HepG2 (cell line): ENCODE measurements at regions not wholly inside any gene's neighbourhood (a gene's known extent, or its start where the extent isn't known, plus 50 kb on each side); places are given as distances from the start of the nearest gene placed in this dataset.
A peak's percentile ranks its signal among the peaks of the same experiment; 100 is the strongest.
"Not testable (repeated sequence)": the region's sequence is repeated elsewhere in the genome, so short reads cannot be mapped to it uniquely, and the experiment has no call there.

Experiments
- ATAC-seq: fragments of 200-7000 bp; cut with Tn5 transposase; 3 replicates; pipeline ENCODE4 v1.9.1; 2020; ENCODE audit warnings: mild to moderate bottlenecking, moderate library complexity
- BruUV-seq: library from RNA; stranded (reverse); fragments of 400-500 nt; replicated peaks from 2 replicates; lab custom pipeline; 2021; lab: Mats Ljungman, UMichigan
- CTCF ChIA-PET: fragments of 300-600 bp; formaldehyde crosslinking; extraction: SDS; loops from one replicate; lab custom pipeline; 2021; ENCODE audit warnings: low total read pairs, inconsistent platforms, low intra/inter-chr PET ratio; lab: Yijun Ruan, JAX
- POLR2A ChIA-PET: fragments of 350-600 bp; sonication (Branson Sonifier 250); formaldehyde crosslinking; loops from one replicate; lab custom pipeline; 2020; ENCODE audit warnings: antibody characterized with exemption, inconsistent platforms; lab: Yijun Ruan, JAX
- DNase-seq: peaks from one replicate; pipeline ENCODE4 v3.0.0-alpha.2; 2015; ENCODE audit warnings: low spot score
- FAIRE-seq: peaks from 3 replicates; lab custom pipeline; 2011; peaks lifted over from hg19 to GRCh38; lab: Jason Lieb, UNC
- H2AFZ ChIP-seq: one replicate; pipeline ENCODE4 v1.6.1; 2011; ENCODE audit warnings: low read length, inconsistent platforms
- H3K27ac ChIP-seq: fragments of 300-600 bp; 3 replicates; pipeline ENCODE4 v1.8.0; 2011; ENCODE audit warnings: mixed run types, mild to moderate bottlenecking, mixed read lengths, low read length, inconsistent platforms; ENCODE audit not compliant: insufficient read depth; ENCODE audit errors: extremely low read length
- H3K27me3 ChIP-seq, 2 experiments: fragments of 200-600 bp in 1 of 2; 2 replicates in 1 of 2; 3 replicates in 1 of 2; pipeline versions ENCODE4 v1.6.0 to v1.8.0; 2011; ENCODE audit warnings: low read length in 2 of 2, mild to moderate bottlenecking in 2 of 2, moderate library complexity in 2 of 2, inconsistent platforms in 1 of 2; ENCODE audit not compliant: insufficient read depth in 2 of 2, control insufficient read depth in 1 of 2
- H3K36me3 ChIP-seq, 2 experiments: fragments of 200-600 bp in 1 of 2; replicated peaks in 1 of 2; 2 replicates in 1 of 2; 3 replicates in 1 of 2; pipeline versions ENCODE4 v1.5.1 to v1.8.0; 2011; ENCODE audit warnings: low read length in 2 of 2, inconsistent platforms in 1 of 2; ENCODE audit not compliant: insufficient read depth in 2 of 2, control insufficient read depth in 1 of 2
- H3K4me1 ChIP-seq: 2 replicates; pipeline ENCODE4 v1.5.1; 2012; ENCODE audit warnings: low read length, inconsistent platforms; ENCODE audit not compliant: insufficient read depth
- H3K4me2 ChIP-seq: 2 replicates; pipeline ENCODE4 v1.6.0; 2011; ENCODE audit warnings: low read depth, low read length, inconsistent platforms
- H3K4me3 ChIP-seq, 3 experiments: fragments of 200-600 bp in 1 of 3; sonication (generic), shearing (Covaris generic) in 1 of 3; replicated peaks in 1 of 3; 2 replicates each; pipeline ENCODE4 v1.5.1; 2011 to 2016; ENCODE audit warnings: low read length in 3 of 3, inconsistent platforms in 2 of 3, low read depth in 2 of 3, mild to moderate bottlenecking in 2 of 3, control low read depth in 1 of 3, mixed read lengths in 1 of 3; ENCODE audit not compliant: insufficient read depth in 1 of 3
- H3K79me2 ChIP-seq: one replicate; pipeline ENCODE4 v1.6.1; 2011; ENCODE audit warnings: low read length, inconsistent platforms; ENCODE audit not compliant: insufficient read depth
- H3K9ac ChIP-seq: 2 replicates; pipeline ENCODE4 v1.6.0; 2011; ENCODE audit warnings: mild to moderate bottlenecking, low read depth, low read length, inconsistent platforms; ENCODE audit not compliant: insufficient read depth
- H3K9me3 ChIP-seq: 2 replicates; pipeline ENCODE4 v1.5.1; 2012; ENCODE audit warnings: mild to moderate bottlenecking, low read length
- H4K20me1 ChIP-seq: 2 replicates; pipeline ENCODE4 v1.6.0; 2011; ENCODE audit warnings: inconsistent platforms, mild to moderate bottlenecking, low read length, moderate library complexity; ENCODE audit not compliant: insufficient read depth
- MAFF ChIP-seq: IDR thresholded peaks from 2 replicates; pipeline ENCODE4 v1.6.1; 2011; ENCODE audit warnings: low read depth, low read length, improper control_type of control experiment
- MAFK ChIP-seq, 2 experiments: IDR thresholded peaks in 1 of 2; conservative IDR thresholded peaks in 1 of 2; 2 replicates each; pipeline ENCODE4 v1.6.1; 2011; ENCODE audit warnings: improper control_type of control experiment in 2 of 2, low read length in 2 of 2
- MLLT10 ChIP-seq: sonication (generic); formaldehyde crosslinking; IDR thresholded peaks from 2 replicates; pipeline ENCODE4 v1.4.0; 2020; ENCODE audit warnings: missing genetic modification reagents
- NFE2L2 ChIP-seq: fragments of 150-350 bp; IDR thresholded peaks from 2 replicates; pipeline ENCODE4 v1.6.1; 2014; ENCODE audit warnings: low read length
- WGBS: methylation state at CpG from one replicate; pipeline ENCODE4 v1.1.6; 2017; ENCODE audit warnings: low lambda C conversion rate; 5-methylcytosine and 5-hydroxymethylcytosine counted together
- in situ Hi-C: cut with HindIII; loops from 2 replicates; pipeline ENCODE4 v1.10.0; 2017; ENCODE audit warnings: low pct_unique_long_range_greater_than_20kb; ENCODE audit not compliant: extremely low pct_ligation_motif_present
- intact Hi-C: fragments of 100-400 bp; cut with micrococcal nuclease; formaldehyde crosslinking; loops from one replicate; pipeline ENCODE4 v1.10.0; 2022; ENCODE audit not compliant: unreplicated experiment

- H3K27ac ChIP-seq, intact Hi-C loops, H3K4me2 ChIP-seq, H3K9me3 ChIP-seq, H2AFZ ChIP-seq, POLR2A ChIA-PET, FAIRE-seq, H3K4me3 ChIP-seq, DNase-seq, CTCF ChIA-PET, H3K4me1 ChIP-seq, H4K20me1 ChIP-seq, ATAC-seq, in situ Hi-C loops, H3K9ac ChIP-seq, H3K79me2 ChIP-seq, H3K27me3 ChIP-seq, H3K36me3 ChIP-seq, BruUV-seq: not testable (repeated sequence)
- WGBS: 0% methylated on average over 1 of the region's 1 CpG
These were observed 160.3 kb upstream of the IGF1 start for GRCh38 chr12:102640658-102641057.

GRCh38 chr12:102638777-102639176, 158.4 kb upstream of the IGF1 start:
- Histone ChIP-seq H2AFZ (no peak overlapping the region), H3K9ac (no peak overlapping the region), H3K4me1 (no peaks in the 10 kb centered on the region), H3K4me3 (no peak overlapping the region), H3K79me2 (no peaks in the 10 kb centered on the region), H3K27me3 (no peaks in the 10 kb centered on the region), H3K4me2 (no peak overlapping the region), H3K9me3 (no peaks in the 10 kb centered on the region), H4K20me1 (no peaks in the 10 kb centered on the region), H3K36me3 (no peaks in the 10 kb centered on the region), H3K27ac (no peak overlapping the region)
- CTCF ChIA-PET: no interaction called here
- POLR2A ChIA-PET: no interaction called here
- WGBS: 3% methylated on average over 1 of the region's 1 CpG
- TF ChIP-seq MLLT10 (no peak), MAFK (conservative IDR thresholded peaks at IDR 0.05 in 1 of 2, IDR thresholded peaks at IDR 0.05 in 1 of 2; ENCODE audit: low read length in 2 of 2) (0 out of 4 replicates have a peak, but pooled peaks have one; percentile 27), NFE2L2 (peak; percentile 78), MAFF (0 out of 2 replicates have a peak, but pooled peaks have one; percentile 5)
- FAIRE-seq: no peak
- no peak for ATAC-seq
- no peak for DNase-seq
- in situ Hi-C loops: no loop called here
- BruUV-seq: no TSS peak
- intact Hi-C loops: no loop called here
